MM.1S (cell line): ENCODE measurements at regions not wholly inside any gene's neighbourhood (a gene's known extent, or its start where the extent isn't known, plus 50 kb on each side); places are given as distances from the start of the nearest gene placed in this dataset.

Source experiments
- EZH2 ChIP-seq: fragments of 300-600 bp; sonication (generic); optimal IDR thresholded peaks from 2 replicates; pipeline ENCODE3; 2017; ENCODE audit warnings: low read depth, mild to moderate bottlenecking, antibody characterized with exemption, low read length, mixed read lengths
- EZH2phosphoT487 ChIP-seq: fragments of 300-600 bp; sonication (generic); IDR thresholded peaks from 2 replicates; pipeline ENCODE4 v1.6.1; 2018; ENCODE audit warnings: antibody characterized with exemption, low read length
- TF ChIP-seq, protein P1 (sequence below): fragments of 300-600 bp; sonication (generic); IDR thresholded peaks from 2 replicates; pipeline ENCODE4 v1.5.1; 2016; ENCODE audit warnings: antibody characterized with exemption, low read length, mixed read lengths

GRCh38 chr5:10158886-10159285 lies 90.8 kb downstream of the ATPSCKMT start:
- TF ChIP-seq, protein P1, sequence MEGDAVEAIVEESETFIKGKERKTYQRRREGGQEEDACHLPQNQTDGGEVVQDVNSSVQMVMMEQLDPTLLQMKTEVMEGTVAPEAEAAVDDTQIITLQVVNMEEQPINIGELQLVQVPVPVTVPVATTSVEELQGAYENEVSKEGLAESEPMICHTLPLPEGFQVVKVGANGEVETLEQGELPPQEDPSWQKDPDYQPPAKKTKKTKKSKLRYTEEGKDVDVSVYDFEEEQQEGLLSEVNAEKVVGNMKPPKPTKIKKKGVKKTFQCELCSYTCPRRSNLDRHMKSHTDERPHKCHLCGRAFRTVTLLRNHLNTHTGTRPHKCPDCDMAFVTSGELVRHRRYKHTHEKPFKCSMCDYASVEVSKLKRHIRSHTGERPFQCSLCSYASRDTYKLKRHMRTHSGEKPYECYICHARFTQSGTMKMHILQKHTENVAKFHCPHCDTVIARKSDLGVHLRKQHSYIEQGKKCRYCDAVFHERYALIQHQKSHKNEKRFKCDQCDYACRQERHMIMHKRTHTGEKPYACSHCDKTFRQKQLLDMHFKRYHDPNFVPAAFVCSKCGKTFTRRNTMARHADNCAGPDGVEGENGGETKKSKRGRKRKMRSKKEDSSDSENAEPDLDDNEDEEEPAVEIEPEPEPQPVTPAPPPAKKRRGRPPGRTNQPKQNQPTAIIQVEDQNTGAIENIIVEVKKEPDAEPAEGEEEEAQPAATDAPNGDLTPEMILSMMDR = no peak
- TF ChIP-seq EZH2phosphoT487 (no peak), EZH2 (no peak)
